ENCODE measurements at regions not wholly inside any gene's neighbourhood (a gene's known extent, or its start where the extent isn't known, plus 50 kb on each side); places are given as distances from the start of the nearest gene placed in this dataset.

- H3K27ac Mint-ChIP-seq: no peak overlapping the region
- ATAC-seq: no peak
- H3K9me3 Mint-ChIP-seq: no peaks in the 10 kb centered on the region
- TF ChIP-seq HMGA2 (CRISPR knock-in tag; IDR thresholded peaks at IDR 0.05) (peak; percentile 72), ATF1 (CRISPR knock-in tag; IDR thresholded peaks at IDR 0.05) (no peak)
- POLR2A ChIA-PET: no interaction called here
- peaks cover 2% of the 10 kb centered on the region; the same call in 1 of the 2 replicates for H3K27me3 Mint-ChIP-seq (ENCODE audit: low read depth)
- H3K36me3 Mint-ChIP-seq: no peaks in the 10 kb centered on the region
- H3K4me3 Mint-ChIP-seq: no peak overlapping the region
- peaks cover 26% of the 10 kb centered on the region for H3K4me1 Mint-ChIP-seq
- DNase-seq (ENCODE audit: low spot score): no peak
- CTCF ChIA-PET: interaction anchor here (1.3 kb wide), 1 partner anchor 13 kb away, joined by 8 read pairs; no protein-coding TSS in a partner anchor
Measured at GRCh38 chr21:36643374-36644250, 55.3 kb upstream of the SIM2 start.

GRCh38 chr21:36646011-36646410 is 52.9 kb upstream of the SIM2 start:
- POLR2A ChIA-PET: interaction anchor here (0.8 kb wide), 1 partner anchor 93 kb away, joined by 3 read pairs; no protein-coding TSS in a partner anchor

GRCh38 chr21:36646645-36647044 is 52.3 kb upstream of the SIM2 start:
- Mint-ChIP-seq H3K36me3 (no peaks in the 10 kb centered on the region), H3K4me1 (peaks cover 15% of the 10 kb centered on the region), H3K4me3 (no peak overlapping the region), H3K27ac (no peak overlapping the region), H3K9me3 (peaks cover 6% of the 10 kb centered on the region; the same call in 1 of the 2 replicates), H3K27me3 (ENCODE audit: low read depth) (peaks cover 2% of the 10 kb centered on the region; the same call in 1 of the 2 replicates)
- no peak for DNase-seq (ENCODE audit: low spot score)
- no peak for ATAC-seq
- ChIA-PET CTCF (no interaction called here), POLR2A (interaction anchor here (0.8 kb wide), 1 partner anchor 94 kb away, joined by 3 read pairs; no protein-coding TSS in a partner anchor)
- TF ChIP-seq CTCF (IDR thresholded peaks at IDR 0.05): no peak
- no peak for TF ChIP-seq JUN (CRISPR knock-in tag; IDR thresholded peaks at IDR 0.05)
- no peak for TF ChIP-seq SP1 (CRISPR knock-in tag; conservative IDR thresholded peaks at IDR 0.05)
- TF ChIP-seq CREM (CRISPR knock-in tag; IDR thresholded peaks at IDR 0.05): no peak
- TF ChIP-seq TCF7 (CRISPR knock-in tag; IDR thresholded peaks at IDR 0.05; ENCODE audit: low read depth): no peak
- no peak for TF ChIP-seq MAX (CRISPR knock-in tag; IDR thresholded peaks at IDR 0.05)
- no peak for TF ChIP-seq JAZF1 (CRISPR knock-in tag; IDR thresholded peaks at IDR 0.05)
- TF ChIP-seq ZNF532 (CRISPR knock-in tag; IDR thresholded peaks at IDR 0.05; ENCODE audit: borderline replicate concordance): no peak
- no peak for TF ChIP-seq USF1 (CRISPR knock-in tag; IDR thresholded peaks at IDR 0.05)
- no peak for TF ChIP-seq TP53 (CRISPR knock-in tag; IDR thresholded peaks at IDR 0.05)

More at GRCh38 chr21:36646011-36646410, 52.9 kb upstream of the SIM2 start:
- H3K27me3 Mint-ChIP-seq (ENCODE audit: low read depth): peaks cover 2% of the 10 kb centered on the region; the same call in 1 of the 2 replicates
- no peaks in the 10 kb centered on the region for H3K36me3 Mint-ChIP-seq
- TF ChIP-seq NR3C1 (CRISPR knock-in tag; conservative IDR thresholded peaks at IDR 0.05; ENCODE audit: low read depth) (no peak), GABPB1 (CRISPR knock-in tag; IDR thresholded peaks at IDR 0.05) (no peak), IRF2 (CRISPR knock-in tag; IDR thresholded peaks at IDR 0.05; ENCODE audit: borderline replicate concordance, low read depth) (no peak), SMAD3 (CRISPR knock-in tag; IDR thresholded peaks at IDR 0.05; ENCODE audit: borderline replicate concordance) (no peak), ZNF423 (CRISPR knock-in tag; IDR thresholded peaks at IDR 0.05) (no peak), AFF4 (CRISPR knock-in tag; IDR thresholded peaks at IDR 0.05; ENCODE audit: borderline replicate concordance) (no peak), ZNF396 (CRISPR knock-in tag; IDR thresholded peaks at IDR 0.05; ENCODE audit: borderline replicate concordance) (no peak), ETV6 (CRISPR knock-in tag; IDR thresholded peaks at IDR 0.05) (no peak), CBFB (CRISPR knock-in tag; IDR thresholded peaks at IDR 0.05; ENCODE audit: low read depth) (no peak), MXD4 (CRISPR knock-in tag; IDR thresholded peaks at IDR 0.05; ENCODE audit: borderline replicate concordance) (no peak)
- no peak overlapping the region for H3K4me3 Mint-ChIP-seq
- no peak for ATAC-seq
- peaks cover 18% of the 10 kb centered on the region for H3K4me1 Mint-ChIP-seq
- peaks cover 3% of the 10 kb centered on the region; the same call in 1 of the 2 replicates for H3K9me3 Mint-ChIP-seq
- DNase-seq (ENCODE audit: low spot score): no peak
- H3K27ac Mint-ChIP-seq: no peak overlapping the region
- CTCF ChIA-PET: no interaction called here

All from WTC11 (cell line).